Ectodermal cell (in vitro differentiated cells): ENCODE measurements at regions not wholly inside any gene's neighbourhood (a gene's known extent, or its start where the extent isn't known, plus 50 kb on each side); places are given as distances from the start of the nearest gene placed in this dataset.

Experiments
- H3K27ac ChIP-seq: 2 replicates; pipeline ENCODE4 v1.7.0; 2013; ENCODE audit warnings: mild to moderate bottlenecking, low read depth, low read length; ENCODE audit not compliant: insufficient read depth, poor library complexity, severe bottlenecking
- H3K27me3 ChIP-seq: 2 replicates; pipeline ENCODE4 v1.7.0; 2013; ENCODE audit warnings: mild to moderate bottlenecking, low read length; ENCODE audit not compliant: insufficient read depth, control insufficient read depth, poor library complexity, severe bottlenecking
- H3K36me3 ChIP-seq: one replicate; pipeline ENCODE4 v1.7.0; 2013; ENCODE audit warnings: low read length; ENCODE audit not compliant: control insufficient read depth, insufficient read depth
- H3K4me1 ChIP-seq: one replicate; pipeline ENCODE4 v1.7.0; 2013; ENCODE audit warnings: low read length; ENCODE audit not compliant: control insufficient read depth, insufficient read depth
- H3K4me3 ChIP-seq: 2 replicates; pipeline ENCODE4 v1.7.0; 2013; ENCODE audit warnings: low read depth, low read length, control low read depth; ENCODE audit not compliant: insufficient read depth
- H3K9me3 ChIP-seq: 2 replicates; pipeline ENCODE4 v1.7.0; 2013; ENCODE audit warnings: mild to moderate bottlenecking, low read length, moderate library complexity; ENCODE audit not compliant: control insufficient read depth
- WGBS, 2 experiments: methylation state at CpG; one replicate each; pipeline ENCODE4 v1.1.7; 2013; ENCODE audit warnings: missing lambda C conversion rate in 2 of 2; 5-methylcytosine and 5-hydroxymethylcytosine counted together

- WGBS, 2 experiments, result 93 to 95% methylated on average over 24 of the region's 24 CpGs
- Histone ChIP-seq H3K27ac (no peak overlapping the region), H3K27me3 (no peaks in the 10 kb centered on the region), H3K4me3 (no peak overlapping the region), H3K9me3 (no peaks in the 10 kb centered on the region), H3K4me1 (no peaks in the 10 kb centered on the region), H3K36me3 (no peaks in the 10 kb centered on the region)
Observed at GRCh38 chr10:128475686-128476367, 349.6 kb upstream of the MKI67 start.

- Histone ChIP-seq H3K36me3 (no peaks in the 10 kb centered on the region), H3K4me1 (no peaks in the 10 kb centered on the region), H3K27me3 (no peaks in the 10 kb centered on the region), H3K9me3 (no peaks in the 10 kb centered on the region), H3K4me3 (no peak overlapping the region), H3K27ac (no peak overlapping the region)
- 92 to 94% methylated on average over 7 of the region's 7 CpGs for WGBS, 2 experiments
Observed at GRCh38 chr10:128476368-128476725, 350.1 kb upstream of the MKI67 start.

- H3K27me3 ChIP-seq, result no peaks in the 10 kb centered on the region
- H3K4me1 ChIP-seq, result peaks cover under 1% of the 10 kb centered on the region
- H3K36me3 ChIP-seq, result no peaks in the 10 kb centered on the region
- WGBS, 2 experiments, result 84 to 87% methylated on average over 4 of the region's 4 CpGs
- H3K9me3 ChIP-seq, result no peaks in the 10 kb centered on the region
- H3K27ac ChIP-seq, result no peak overlapping the region
- H3K4me3 ChIP-seq, result no peak overlapping the region
Observed at GRCh38 chr10:128476845-128477244, 350.6 kb upstream of the MKI67 start.

GRCh38 chr10:128480601-128481000, 354.4 kb upstream of the MKI67 start:
- no peak overlapping the region for H3K4me3 ChIP-seq
- H3K36me3 ChIP-seq, result no peaks in the 10 kb centered on the region
- WGBS, 2 experiments, result 90 to 92% methylated on average over 9 of the region's 9 CpGs
- no peak overlapping the region for H3K27ac ChIP-seq
- no peaks in the 10 kb centered on the region for H3K9me3 ChIP-seq
- H3K27me3 ChIP-seq, result no peaks in the 10 kb centered on the region
- H3K4me1 ChIP-seq, result peaks cover 6% of the 10 kb centered on the region

- Histone ChIP-seq H3K36me3 (no peaks in the 10 kb centered on the region), H3K27ac (no peak overlapping the region), H3K27me3 (no peaks in the 10 kb centered on the region), H3K9me3 (no peaks in the 10 kb centered on the region), H3K4me1 (peaks cover 6% of the 10 kb centered on the region), H3K4me3 (no peak overlapping the region)
- WGBS, 2 experiments, result 88 to 89% methylated on average over 21 of the region's 21 CpGs
Observed at GRCh38 chr10:128481152-128481840, 355.1 kb upstream of the MKI67 start.

GRCh38 chr10:128482052-128482451, 355.8 kb upstream of the MKI67 start:
- peaks cover 6% of the 10 kb centered on the region for H3K4me1 ChIP-seq
- WGBS, 2 experiments, result 92 to 94% methylated on average over 7 of the region's 7 CpGs
- H3K9me3 ChIP-seq, result no peaks in the 10 kb centered on the region
- no peak overlapping the region for H3K27ac ChIP-seq
- no peaks in the 10 kb centered on the region for H3K36me3 ChIP-seq
- no peak overlapping the region for H3K4me3 ChIP-seq
- no peaks in the 10 kb centered on the region for H3K27me3 ChIP-seq

GRCh38 chr10:128483216-128483615, 357.0 kb upstream of the MKI67 start:
- 93 to 94% methylated on average over 16 of the region's 16 CpGs for WGBS, 2 experiments
- H3K9me3 ChIP-seq, result peaks cover 2% of the 10 kb centered on the region

GRCh38 chr10:128484041-128484440, 357.8 kb upstream of the MKI67 start:
- H3K27ac ChIP-seq, result no peak overlapping the region
- WGBS, 2 experiments, result 90 to 96% methylated on average over 5 of the region's 5 CpGs
- peaks cover 2% of the 10 kb centered on the region for H3K9me3 ChIP-seq
- H3K36me3 ChIP-seq, result no peaks in the 10 kb centered on the region
- peaks cover 6% of the 10 kb centered on the region for H3K4me1 ChIP-seq
- no peaks in the 10 kb centered on the region for H3K27me3 ChIP-seq
- no peak overlapping the region for H3K4me3 ChIP-seq

More at GRCh38 chr10:128483216-128483615, 357.0 kb upstream of the MKI67 start:
- peaks cover 6% of the 10 kb centered on the region for H3K4me1 ChIP-seq
- H3K27ac ChIP-seq, result no peak overlapping the region
- H3K4me3 ChIP-seq, result no peak overlapping the region
- H3K27me3 ChIP-seq, result no peaks in the 10 kb centered on the region
- no peaks in the 10 kb centered on the region for H3K36me3 ChIP-seq

GRCh38 chr10:128485701-128486235, 359.5 kb upstream of the MKI67 start:
- 91 to 95% methylated on average over 7 of the region's 7 CpGs for whole genome bisulfite sequencing, 2 experiments
- H3K27ac ChIP-seq, result no peak overlapping the region
- no peaks in the 10 kb centered on the region for H3K27me3 ChIP-seq
- no peaks in the 10 kb centered on the region for H3K36me3 ChIP-seq
- no peak overlapping the region for H3K4me3 ChIP-seq
- peaks cover 6% of the 10 kb centered on the region for H3K4me1 ChIP-seq
- H3K9me3 ChIP-seq, result peaks cover 2% of the 10 kb centered on the region

GRCh38 chr10:128487517-128487916, 361.3 kb upstream of the MKI67 start:
- Histone ChIP-seq H3K27ac (no peak overlapping the region), H3K36me3 (no peaks in the 10 kb centered on the region), H3K4me3 (no peak overlapping the region), H3K27me3 (no peaks in the 10 kb centered on the region), H3K9me3 (peaks cover 2% of the 10 kb centered on the region), H3K4me1 (no peaks in the 10 kb centered on the region)
- WGBS, 2 experiments, result 88 to 91% methylated on average over 16 of the region's 16 CpGs
